ENCODE measurements at regions not wholly inside any gene's neighbourhood (a gene's known extent, or its start where the extent isn't known, plus 50 kb on each side); places are given as distances from the start of the nearest gene placed in this dataset.

GRCh38 chr17:36813957-36814563, 123.2 kb upstream of the LHX1 start:
- 60% methylated on average over 7 of the region's 18 CpGs for WGBS (ENCODE audit: insufficient coverage)
- H3K9me3 Mint-ChIP-seq, result no peaks in the 10 kb centered on the region
- H3K4me3 ChIP-seq (replicated peaks in 1 of 3; ENCODE audit: low read depth in 2 of 3, low read length in 3 of 3), result no peak overlapping the region
- no peaks in the 10 kb centered on the region for H3K36me3 Mint-ChIP-seq
- no peak overlapping the region for H3K9ac ChIP-seq (ENCODE audit: insufficient read depth, low read length, poor library complexity, severe bottlenecking)
- H3K36me3 ChIP-seq (replicated peaks in 1 of 2; ENCODE audit: control insufficient read depth in 1 of 2, insufficient read depth in 2 of 2, low read length in 2 of 2), result no peaks in the 10 kb centered on the region
- H3K27me3 Mint-ChIP-seq (ENCODE audit: low read depth in 3 of 3), result peaks cover 45 to 58% (median 51%) of the 10 kb centered on the region in 3 donors
- peak overlapping the region in 1 of 7 donors; percentile 21 for H3K27ac Mint-ChIP-seq
- DNase-seq, result no peak
- H3K79me2 ChIP-seq (ENCODE audit: insufficient read depth, low read length), result no peaks in the 10 kb centered on the region
- H3K4me3 Mint-ChIP-seq, result peak overlapping the region in 1 of 2 donors; percentile 56
- no peak for TF ChIP-seq CTCF (IDR thresholded peaks at IDR 0.05)
- no peak overlapping the region for H2AFZ ChIP-seq (ENCODE audit: insufficient read depth, low read depth, low read length, poor library complexity, severe bottlenecking)
- peaks cover 4 to 47% of the 10 kb centered on the region in 2 donors for H3K27me3 ChIP-seq (ENCODE audit: control insufficient read depth in 2 of 2, insufficient read depth in 2 of 2, low read length in 2 of 2)
- H3K9me3 ChIP-seq (replicated peaks in 1 of 2; ENCODE audit: control insufficient read depth in 1 of 2, insufficient read depth in 1 of 2, low read length in 2 of 2), result no peaks in the 10 kb centered on the region
- no peaks in the 10 kb centered on the region for H3K4me1 ChIP-seq (ENCODE audit: control insufficient read depth in 1 of 2, insufficient read depth in 2 of 2, low read length in 2 of 2)
- no peak overlapping the region for H3K27ac ChIP-seq (ENCODE audit: low read depth in 1 of 2, low read length in 2 of 2)
- no peak overlapping the region for H3K4me2 ChIP-seq (replicated peaks; ENCODE audit: extremely low read depth, low read length, poor library complexity, severe bottlenecking)
- H3K4me1 Mint-ChIP-seq, result no peaks in the 10 kb centered on the region
- no peaks in the 10 kb centered on the region for H4K20me1 ChIP-seq (ENCODE audit: insufficient read depth, low read length)
- intact Hi-C loops (cut with micrococcal nuclease), result no loop called here

GRCh38 chr17:36814958-36815357, 122.3 kb upstream of the LHX1 start:
- Histone ChIP-seq H4K20me1 (ENCODE audit: insufficient read depth, low read length) (no peaks in the 10 kb centered on the region), H3K4me1 (ENCODE audit: control insufficient read depth in 1 of 2, insufficient read depth in 2 of 2, low read length in 2 of 2) (no peaks in the 10 kb centered on the region), H3K79me2 (ENCODE audit: insufficient read depth, low read length) (no peaks in the 10 kb centered on the region), H3K9me3 (replicated peaks in 1 of 2; ENCODE audit: control insufficient read depth in 1 of 2, insufficient read depth in 1 of 2, low read length in 2 of 2) (no peaks in the 10 kb centered on the region), H3K27me3 (ENCODE audit: control insufficient read depth in 2 of 2, insufficient read depth in 2 of 2, low read length in 2 of 2) (peaks cover 3 to 38% of the 10 kb centered on the region in 2 donors), H3K9ac (ENCODE audit: insufficient read depth, low read length, poor library complexity, severe bottlenecking) (no peak overlapping the region), H3K27ac (ENCODE audit: low read depth in 1 of 2, low read length in 2 of 2) (no peak overlapping the region), H2AFZ (ENCODE audit: insufficient read depth, low read depth, low read length, poor library complexity, severe bottlenecking) (no peak overlapping the region), H3K36me3 (replicated peaks in 1 of 2; ENCODE audit: control insufficient read depth in 1 of 2, insufficient read depth in 2 of 2, low read length in 2 of 2) (no peaks in the 10 kb centered on the region), H3K4me2 (replicated peaks; ENCODE audit: extremely low read depth, low read length, poor library complexity, severe bottlenecking) (no peak overlapping the region), H3K4me3 (replicated peaks in 1 of 3; ENCODE audit: low read depth in 2 of 3, low read length in 3 of 3) (no peak overlapping the region)
- DNase-seq, result no peak
- no peaks in the 10 kb centered on the region for H3K9me3 Mint-ChIP-seq
- no peaks in the 10 kb centered on the region for H3K4me1 Mint-ChIP-seq
- peaks cover 38 to 50% (median 42%) of the 10 kb centered on the region in 3 donors for H3K27me3 Mint-ChIP-seq (ENCODE audit: low read depth in 3 of 3)
- H3K36me3 Mint-ChIP-seq, result no peaks in the 10 kb centered on the region
- H3K27ac Mint-ChIP-seq, result no peak overlapping the region
- TF ChIP-seq CTCF (IDR thresholded peaks at IDR 0.05), result no peak
- 81% methylated on average over 7 of the region's 7 CpGs for WGBS (ENCODE audit: insufficient coverage)
- intact Hi-C loops (cut with micrococcal nuclease), result no loop called here
- no peak overlapping the region for H3K4me3 Mint-ChIP-seq
